Panc1 (cell line): ENCODE measurements at regions not wholly inside any gene's neighbourhood (a gene's known extent, or its start where the extent isn't known, plus 50 kb on each side); places are given as distances from the start of the nearest gene placed in this dataset.

ENCODE experiments used
- POLR2AphosphoS5 ChIP-seq: IDR thresholded peaks from 2 replicates; pipeline ENCODE4 v1.6.1; 2012; ENCODE audit warnings: mild to moderate bottlenecking, low read depth, low read length, moderate library complexity
- SIN3A ChIP-seq: IDR thresholded peaks from 2 replicates; pipeline ENCODE4 v1.6.1; 2012; ENCODE audit warnings: low read depth, mild to moderate bottlenecking, low read length, moderate library complexity, borderline replicate concordance; ENCODE audit not compliant: insufficient read depth
- TF ChIP-seq, protein P1 (sequence below): fragments of 450-650 bp; IDR thresholded peaks from 2 replicates; pipeline ENCODE4 v1.5.1; 2017; ENCODE audit warnings: mild to moderate bottlenecking
- TF ChIP-seq, protein P2 (sequence below), 2 experiments: IDR thresholded peaks; 2 replicates each; pipeline ENCODE4 v1.6.1; 2011 to 2012; ENCODE audit warnings: low read depth in 2 of 2, control low read depth in 1 of 2, low read length in 1 of 2, mild to moderate bottlenecking in 1 of 2, moderate library complexity in 1 of 2; ENCODE audit not compliant: insufficient read depth in 1 of 2

DNA sequence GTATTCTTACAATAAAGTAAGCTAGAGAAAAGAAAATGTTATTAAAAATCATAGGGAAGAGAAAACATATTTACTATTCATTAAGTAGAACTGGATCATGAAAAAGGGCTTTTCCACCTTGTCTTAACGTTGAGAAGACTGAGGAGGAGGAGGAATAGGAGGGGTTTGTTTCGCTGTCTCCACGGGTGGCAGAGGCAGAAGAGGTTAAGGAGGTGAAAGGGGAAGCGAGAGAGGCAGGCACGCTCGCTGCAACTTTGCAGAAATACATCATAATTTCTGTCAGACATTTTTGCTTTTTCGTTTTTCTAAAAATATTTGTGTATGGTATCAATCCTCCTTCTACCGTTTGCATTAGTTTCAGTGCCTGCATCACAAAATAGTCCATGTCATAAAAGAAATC is 2375.1 kb upstream of the AGA start:
- TF ChIP-seq, protein P1, sequence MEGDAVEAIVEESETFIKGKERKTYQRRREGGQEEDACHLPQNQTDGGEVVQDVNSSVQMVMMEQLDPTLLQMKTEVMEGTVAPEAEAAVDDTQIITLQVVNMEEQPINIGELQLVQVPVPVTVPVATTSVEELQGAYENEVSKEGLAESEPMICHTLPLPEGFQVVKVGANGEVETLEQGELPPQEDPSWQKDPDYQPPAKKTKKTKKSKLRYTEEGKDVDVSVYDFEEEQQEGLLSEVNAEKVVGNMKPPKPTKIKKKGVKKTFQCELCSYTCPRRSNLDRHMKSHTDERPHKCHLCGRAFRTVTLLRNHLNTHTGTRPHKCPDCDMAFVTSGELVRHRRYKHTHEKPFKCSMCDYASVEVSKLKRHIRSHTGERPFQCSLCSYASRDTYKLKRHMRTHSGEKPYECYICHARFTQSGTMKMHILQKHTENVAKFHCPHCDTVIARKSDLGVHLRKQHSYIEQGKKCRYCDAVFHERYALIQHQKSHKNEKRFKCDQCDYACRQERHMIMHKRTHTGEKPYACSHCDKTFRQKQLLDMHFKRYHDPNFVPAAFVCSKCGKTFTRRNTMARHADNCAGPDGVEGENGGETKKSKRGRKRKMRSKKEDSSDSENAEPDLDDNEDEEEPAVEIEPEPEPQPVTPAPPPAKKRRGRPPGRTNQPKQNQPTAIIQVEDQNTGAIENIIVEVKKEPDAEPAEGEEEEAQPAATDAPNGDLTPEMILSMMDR = no peak
- TF ChIP-seq, protein P2, sequence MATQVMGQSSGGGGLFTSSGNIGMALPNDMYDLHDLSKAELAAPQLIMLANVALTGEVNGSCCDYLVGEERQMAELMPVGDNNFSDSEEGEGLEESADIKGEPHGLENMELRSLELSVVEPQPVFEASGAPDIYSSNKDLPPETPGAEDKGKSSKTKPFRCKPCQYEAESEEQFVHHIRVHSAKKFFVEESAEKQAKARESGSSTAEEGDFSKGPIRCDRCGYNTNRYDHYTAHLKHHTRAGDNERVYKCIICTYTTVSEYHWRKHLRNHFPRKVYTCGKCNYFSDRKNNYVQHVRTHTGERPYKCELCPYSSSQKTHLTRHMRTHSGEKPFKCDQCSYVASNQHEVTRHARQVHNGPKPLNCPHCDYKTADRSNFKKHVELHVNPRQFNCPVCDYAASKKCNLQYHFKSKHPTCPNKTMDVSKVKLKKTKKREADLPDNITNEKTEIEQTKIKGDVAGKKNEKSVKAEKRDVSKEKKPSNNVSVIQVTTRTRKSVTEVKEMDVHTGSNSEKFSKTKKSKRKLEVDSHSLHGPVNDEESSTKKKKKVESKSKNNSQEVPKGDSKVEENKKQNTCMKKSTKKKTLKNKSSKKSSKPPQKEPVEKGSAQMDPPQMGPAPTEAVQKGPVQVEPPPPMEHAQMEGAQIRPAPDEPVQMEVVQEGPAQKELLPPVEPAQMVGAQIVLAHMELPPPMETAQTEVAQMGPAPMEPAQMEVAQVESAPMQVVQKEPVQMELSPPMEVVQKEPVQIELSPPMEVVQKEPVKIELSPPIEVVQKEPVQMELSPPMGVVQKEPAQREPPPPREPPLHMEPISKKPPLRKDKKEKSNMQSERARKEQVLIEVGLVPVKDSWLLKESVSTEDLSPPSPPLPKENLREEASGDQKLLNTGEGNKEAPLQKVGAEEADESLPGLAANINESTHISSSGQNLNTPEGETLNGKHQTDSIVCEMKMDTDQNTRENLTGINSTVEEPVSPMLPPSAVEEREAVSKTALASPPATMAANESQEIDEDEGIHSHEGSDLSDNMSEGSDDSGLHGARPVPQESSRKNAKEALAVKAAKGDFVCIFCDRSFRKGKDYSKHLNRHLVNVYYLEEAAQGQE (IDR thresholded peaks at IDR 0.05; ENCODE audit: insufficient read depth in 1 of 2, low read depth in 2 of 2, low read length in 1 of 2) = no peak
- TF ChIP-seq POLR2AphosphoS5 = no peak
- TF ChIP-seq SIN3A = no peak
